Transverse colon (tissue), 4 donors: ENCODE measurements at regions not wholly inside any gene's neighbourhood (a gene's known extent, or its start where the extent isn't known, plus 50 kb on each side); places are given as distances from the start of the nearest gene placed in this dataset.

ENCODE experiments used
- POLR2A ChIP-seq: fragments of 450-650 bp; IDR thresholded peaks from one replicate; pipeline ENCODE4 v1.6.1; 2016; ENCODE audit warnings: antibody characterized with exemption, mild to moderate bottlenecking, moderate library complexity
- POLR2AphosphoS5 ChIP-seq, 3 donors: sonication (generic); formaldehyde crosslinking; IDR thresholded peaks; one replicate each; pipeline ENCODE4 v1.6.1; 2016; ENCODE audit warnings: antibody characterized with exemption in 3 of 3
- TF ChIP-seq, protein P1 (sequence below), 5 experiments: fragments of 200-600 bp in 3 of 5; fragments of 450-650 bp in 2 of 5; sonication (generic) in 3 of 5; IDR thresholded peaks; 1 replicate in 2 of 5; 2 replicates in 3 of 5; pipeline ENCODE4 v1.5.1; 2016 to 2017; ENCODE audit warnings: antibody characterized with exemption in 5 of 5, inconsistent platforms in 3 of 5, mild to moderate bottlenecking in 2 of 5, moderate library complexity in 1 of 5

DNA sequence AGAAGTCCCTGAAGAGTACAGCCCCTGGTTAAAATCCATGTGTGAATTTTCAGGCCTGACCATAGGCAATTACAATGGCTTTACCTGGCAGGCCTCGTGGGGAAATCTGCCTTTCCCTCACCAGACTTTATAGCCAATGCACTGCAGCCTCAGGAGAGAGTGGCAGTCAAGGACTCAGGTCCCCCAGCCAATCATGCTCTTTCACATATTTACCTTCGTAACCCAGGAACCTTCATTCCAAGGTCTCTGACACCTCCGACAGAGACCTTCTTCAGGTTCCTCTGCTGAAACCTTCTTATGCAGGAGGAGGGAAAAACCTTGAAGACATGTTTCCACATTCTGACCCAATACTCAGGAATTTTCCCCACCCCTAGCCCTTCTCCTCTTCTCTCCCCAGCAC is 118.9 kb downstream of the FASLG start:
- TF ChIP-seq POLR2AphosphoS5 (IDR thresholded peaks at IDR 0.05) (no peak), POLR2A (no peak)
- TF ChIP-seq, protein P1, sequence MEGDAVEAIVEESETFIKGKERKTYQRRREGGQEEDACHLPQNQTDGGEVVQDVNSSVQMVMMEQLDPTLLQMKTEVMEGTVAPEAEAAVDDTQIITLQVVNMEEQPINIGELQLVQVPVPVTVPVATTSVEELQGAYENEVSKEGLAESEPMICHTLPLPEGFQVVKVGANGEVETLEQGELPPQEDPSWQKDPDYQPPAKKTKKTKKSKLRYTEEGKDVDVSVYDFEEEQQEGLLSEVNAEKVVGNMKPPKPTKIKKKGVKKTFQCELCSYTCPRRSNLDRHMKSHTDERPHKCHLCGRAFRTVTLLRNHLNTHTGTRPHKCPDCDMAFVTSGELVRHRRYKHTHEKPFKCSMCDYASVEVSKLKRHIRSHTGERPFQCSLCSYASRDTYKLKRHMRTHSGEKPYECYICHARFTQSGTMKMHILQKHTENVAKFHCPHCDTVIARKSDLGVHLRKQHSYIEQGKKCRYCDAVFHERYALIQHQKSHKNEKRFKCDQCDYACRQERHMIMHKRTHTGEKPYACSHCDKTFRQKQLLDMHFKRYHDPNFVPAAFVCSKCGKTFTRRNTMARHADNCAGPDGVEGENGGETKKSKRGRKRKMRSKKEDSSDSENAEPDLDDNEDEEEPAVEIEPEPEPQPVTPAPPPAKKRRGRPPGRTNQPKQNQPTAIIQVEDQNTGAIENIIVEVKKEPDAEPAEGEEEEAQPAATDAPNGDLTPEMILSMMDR (IDR thresholded peaks at IDR 0.05) = no peak
